ENCODE measurements at regions not wholly inside any gene's neighbourhood (a gene's known extent, or its start where the extent isn't known, plus 50 kb on each side); places are given as distances from the start of the nearest gene placed in this dataset.

GRCh38 chr6:144928847-144929246 is 643.7 kb downstream of the UTRN start:
- Histone ChIP-seq H3K27me3 (ENCODE audit: low read length) (no peaks in the 10 kb centered on the region), H3K27ac (ENCODE audit: low read length) (0 out of 2 replicates have a peak overlapping the region, but pooled peaks have one; percentile 11), H4K20me1 (ENCODE audit: low read length) (no peaks in the 10 kb centered on the region), H2AFZ (ENCODE audit: low read length) (no peak overlapping the region), H3K9me3 (ENCODE audit: low read length) (no peaks in the 10 kb centered on the region), H3K4me2 (ENCODE audit: low read length) (no peak overlapping the region), H3K9ac (ENCODE audit: low read length) (no peak overlapping the region), H3K9me2 (replicated peaks; ENCODE audit: low read length) (no peaks in the 10 kb centered on the region), H3K4me3 (ENCODE audit: low read length) (no peak overlapping the region), H3F3A (ENCODE audit: low read length, unreplicated experiment) (no peaks in the 10 kb centered on the region), H3K4me1 (ENCODE audit: insufficient read depth, low read length) (no peaks in the 10 kb centered on the region), H3K36me3 (ENCODE audit: low read depth, low read length) (no peaks in the 10 kb centered on the region), H3K79me2 (ENCODE audit: low read length) (peaks cover 14% of the 10 kb centered on the region)
- no peak for TF ChIP-seq EZH2phosphoT487 (IDR thresholded peaks at IDR 0.05; ENCODE audit: borderline replicate concordance, low read length)
- no peak for TF ChIP-seq EZH2 (IDR thresholded peaks at IDR 0.05; ENCODE audit: low read length, unreplicated experiment)
- TF ChIP-seq, protein P1, sequence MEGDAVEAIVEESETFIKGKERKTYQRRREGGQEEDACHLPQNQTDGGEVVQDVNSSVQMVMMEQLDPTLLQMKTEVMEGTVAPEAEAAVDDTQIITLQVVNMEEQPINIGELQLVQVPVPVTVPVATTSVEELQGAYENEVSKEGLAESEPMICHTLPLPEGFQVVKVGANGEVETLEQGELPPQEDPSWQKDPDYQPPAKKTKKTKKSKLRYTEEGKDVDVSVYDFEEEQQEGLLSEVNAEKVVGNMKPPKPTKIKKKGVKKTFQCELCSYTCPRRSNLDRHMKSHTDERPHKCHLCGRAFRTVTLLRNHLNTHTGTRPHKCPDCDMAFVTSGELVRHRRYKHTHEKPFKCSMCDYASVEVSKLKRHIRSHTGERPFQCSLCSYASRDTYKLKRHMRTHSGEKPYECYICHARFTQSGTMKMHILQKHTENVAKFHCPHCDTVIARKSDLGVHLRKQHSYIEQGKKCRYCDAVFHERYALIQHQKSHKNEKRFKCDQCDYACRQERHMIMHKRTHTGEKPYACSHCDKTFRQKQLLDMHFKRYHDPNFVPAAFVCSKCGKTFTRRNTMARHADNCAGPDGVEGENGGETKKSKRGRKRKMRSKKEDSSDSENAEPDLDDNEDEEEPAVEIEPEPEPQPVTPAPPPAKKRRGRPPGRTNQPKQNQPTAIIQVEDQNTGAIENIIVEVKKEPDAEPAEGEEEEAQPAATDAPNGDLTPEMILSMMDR (conservative IDR thresholded peaks at IDR 0.05; ENCODE audit: low read depth, low read length), result no peak
- intact Hi-C loops (cut with micrococcal nuclease), result no loop called here
- ChIA-PET POLR2A (ENCODE audit: unreplicated experiment) (no interaction called here), CTCF (no interaction called here)
- DNase-seq (no peak), ATAC-seq (no peak)
- BruUV-seq (replicated peaks), result no TSS peak

DNA sequence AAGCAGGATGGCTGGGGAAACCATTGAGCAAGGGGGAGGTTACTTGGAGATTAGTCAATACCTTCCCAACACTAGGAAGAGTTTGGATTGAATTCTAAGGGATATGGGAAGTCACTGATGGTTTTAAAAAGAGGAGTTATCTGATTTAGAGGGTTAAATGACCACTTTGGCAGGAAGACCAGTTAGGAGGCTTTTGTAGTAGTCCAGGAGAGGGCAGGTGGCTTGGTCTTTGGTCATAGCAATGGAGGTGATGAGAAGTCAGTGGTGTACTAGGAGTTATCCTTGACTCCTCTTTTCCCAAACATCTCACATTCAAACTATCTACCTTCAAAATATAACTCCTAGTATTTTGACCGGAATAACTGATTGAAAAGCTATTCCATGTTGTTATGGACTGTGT is 644.1 kb downstream of the UTRN start:
- Histone ChIP-seq H3K4me1 (ENCODE audit: insufficient read depth, low read length) (no peaks in the 10 kb centered on the region), H3K9me2 (replicated peaks; ENCODE audit: low read length) (no peaks in the 10 kb centered on the region), H3K9ac (ENCODE audit: low read length) (no peak overlapping the region), H3K4me2 (ENCODE audit: low read length) (no peak overlapping the region), H3F3A (ENCODE audit: low read length, unreplicated experiment) (no peaks in the 10 kb centered on the region), H3K27me3 (ENCODE audit: low read length) (no peaks in the 10 kb centered on the region), H3K79me2 (ENCODE audit: low read length) (peaks cover 10% of the 10 kb centered on the region), H2AFZ (ENCODE audit: low read length) (no peak overlapping the region), H3K36me3 (ENCODE audit: low read depth, low read length) (no peaks in the 10 kb centered on the region), H4K20me1 (ENCODE audit: low read length) (no peaks in the 10 kb centered on the region), H3K4me3 (ENCODE audit: low read length) (no peak overlapping the region), H3K27ac (ENCODE audit: low read length) (0 out of 2 replicates have a peak overlapping the region, but pooled peaks have one; percentile 11), H3K9me3 (ENCODE audit: low read length) (no peaks in the 10 kb centered on the region)
- DNase-seq (no peak), ATAC-seq (no peak)
- CTCF ChIA-PET, result no interaction called here
- intact Hi-C loops (cut with micrococcal nuclease), result no loop called here
- TF ChIP-seq, protein P1 (conservative IDR thresholded peaks at IDR 0.05; ENCODE audit: low read depth, low read length), result no peak
- TF ChIP-seq EZH2 (IDR thresholded peaks at IDR 0.05; ENCODE audit: low read length, unreplicated experiment) (no peak), EZH2phosphoT487 (IDR thresholded peaks at IDR 0.05; ENCODE audit: borderline replicate concordance, low read length) (no peak)
- POLR2A ChIA-PET (ENCODE audit: unreplicated experiment), result no interaction called here
- BruUV-seq (replicated peaks), result no TSS peak

DNA sequence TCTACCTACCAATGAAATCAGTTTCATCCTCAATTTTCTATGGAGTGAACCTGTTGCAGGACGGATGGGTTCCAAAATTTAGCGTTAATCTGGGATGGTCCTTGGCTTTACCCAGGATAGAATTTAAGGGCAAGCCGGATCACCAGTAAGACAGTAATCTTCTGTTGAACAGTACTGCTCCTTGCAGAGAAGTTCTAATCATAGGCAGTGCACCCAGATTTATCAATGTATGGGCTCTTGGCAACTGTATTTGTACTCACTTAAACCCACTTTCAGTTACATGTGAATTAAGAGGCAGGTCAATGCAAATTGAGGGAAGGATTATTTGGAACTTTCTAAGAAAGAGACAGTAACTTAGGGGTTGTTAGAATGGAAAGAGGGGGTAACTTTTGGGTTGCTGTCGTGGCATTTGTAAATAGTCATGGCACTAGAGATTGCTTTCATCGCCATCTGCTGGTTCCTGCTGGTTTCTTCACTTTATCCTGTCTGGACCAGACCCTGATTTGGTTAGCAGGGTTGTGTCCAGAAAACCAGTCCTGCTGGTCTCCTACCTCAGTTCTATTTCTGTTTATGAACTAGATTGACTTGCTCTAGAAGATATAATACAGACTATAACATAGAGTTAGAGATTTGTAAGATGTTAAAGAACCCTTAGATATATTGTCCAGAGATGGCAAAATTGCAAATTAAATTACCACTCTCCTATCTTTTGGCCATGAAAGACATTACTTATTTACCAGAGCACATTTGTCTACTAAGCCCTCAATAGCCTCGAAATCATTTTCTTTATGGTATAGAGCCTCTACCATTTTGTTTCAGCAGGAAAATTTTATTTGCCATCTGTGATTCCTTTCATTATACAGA is 646.3 kb downstream of the UTRN start:
- DNase-seq (peak; percentile 66), ATAC-seq (peak; percentile 67)
- intact Hi-C loops (cut with micrococcal nuclease), result loop anchor here (1.0 to 5.0 kb wide), 4 partner anchors 97 to 349 kb away; no protein-coding TSS in a partner anchor
- no peaks in the 10 kb centered on the region for H3K36me3 ChIP-seq (ENCODE audit: low read depth, low read length)
- no peaks in the 10 kb centered on the region for H3K27me3 ChIP-seq (ENCODE audit: low read length)
- no peaks in the 10 kb centered on the region for H3K4me1 ChIP-seq (ENCODE audit: insufficient read depth, low read length)
- ChIA-PET CTCF (no interaction called here), POLR2A (ENCODE audit: unreplicated experiment) (no interaction called here)
- no TSS peak for BruUV-seq (replicated peaks)
- no peaks in the 10 kb centered on the region for H3K9me3 ChIP-seq (ENCODE audit: low read length)
- no peak overlapping the region for H3K4me3 ChIP-seq (ENCODE audit: low read length)
- H3K27ac ChIP-seq (ENCODE audit: low read length), result peak overlapping the region; percentile 36
- no peak overlapping the region for H3K4me2 ChIP-seq (ENCODE audit: low read length)
- no peaks in the 10 kb centered on the region for H3K9me2 ChIP-seq (replicated peaks; ENCODE audit: low read length)
- no peak for TF ChIP-seq EZH2 (IDR thresholded peaks at IDR 0.05; ENCODE audit: low read length, unreplicated experiment)
- TF ChIP-seq, protein P1 (conservative IDR thresholded peaks at IDR 0.05; ENCODE audit: low read depth, low read length), result peak; percentile 71
- TF ChIP-seq EZH2phosphoT487 (IDR thresholded peaks at IDR 0.05; ENCODE audit: borderline replicate concordance, low read length), result no peak
- H3K9ac ChIP-seq (ENCODE audit: low read length), result no peak overlapping the region; the same call in 1 of the 2 replicates
- no peaks in the 10 kb centered on the region for H3F3A ChIP-seq (ENCODE audit: low read length, unreplicated experiment)
- H4K20me1 ChIP-seq (ENCODE audit: low read length), result no peaks in the 10 kb centered on the region
- no peaks in the 10 kb centered on the region for H3K79me2 ChIP-seq (ENCODE audit: low read length)
- no peak overlapping the region for H2AFZ ChIP-seq (ENCODE audit: low read length)

All from PC-3 (cell line).